T-cell (primary cell): ENCODE measurements at regions not wholly inside any gene's neighbourhood (a gene's known extent, or its start where the extent isn't known, plus 50 kb on each side); places are given as distances from the start of the nearest gene placed in this dataset.
"Not testable (repeated sequence)": the region's sequence is repeated elsewhere in the genome, so short reads cannot be mapped to it uniquely, and the experiment has no call there.

Source experiments
- ATAC-seq, 4 experiments: fragments of 200-7000 bp in 3 of 4; fragments of 150-1000 bp in 1 of 4; cut with Tn5 transposase; replicated peaks in 1 of 4; 1 replicate in 3 of 4; 2 replicates in 1 of 4; pipeline ENCODE4 v1.10.0; 2021; ENCODE audit warnings: moderate library complexity in 3 of 4, mild to moderate bottlenecking in 2 of 4, moderate number of reproducible peaks in 1 of 4
- CTCF ChIA-PET, 2 donors: fragments of 300-600 bp; sonication (Branson Sonifier 250); formaldehyde crosslinking; loops; one replicate each; lab custom pipeline; 2022; ENCODE audit warnings: antibody characterized with exemption in 2 of 2; lab: Charles Lee
- POLR2A ChIA-PET, 2 donors: fragments of 300-600 bp; sonication (Branson Sonifier 250); formaldehyde crosslinking; loops; one replicate each; lab custom pipeline; 2022; ENCODE audit warnings: antibody characterized with exemption in 2 of 2; lab: Charles Lee
- DNase-seq, 35 experiments: peaks; one replicate each; pipeline versions ENCODE4 v3.0.0 to v3.0.0-alpha.2; 2013 to 2023
- H3K27ac ChIP-seq: one replicate; pipeline ENCODE4 v1.5.1; 2013; ENCODE audit warnings: low read length
- H3K27me3 ChIP-seq, 2 experiments: replicated peaks in 1 of 2; 1 replicate in 1 of 2; 2 replicates in 1 of 2; pipeline versions ENCODE4 v1.6.1 to v1.7.0; 2013; ENCODE audit warnings: low read length in 1 of 2, mixed read lengths in 1 of 2; ENCODE audit not compliant: control insufficient read depth in 2 of 2, insufficient read depth in 2 of 2; ENCODE audit errors: extremely low read depth in 1 of 2
- H3K36me3 ChIP-seq, 2 donors: 1 replicate in 1 of 2; 2 replicates in 1 of 2; pipeline versions ENCODE4 v1.6.1 to v1.7.0; 2013; ENCODE audit warnings: low read length in 1 of 2; ENCODE audit not compliant: control insufficient read depth in 2 of 2, insufficient read depth in 1 of 2; ENCODE audit errors: extremely low read depth in 1 of 2
- H3K4me1 ChIP-seq, 2 experiments: 1 replicate in 1 of 2; 2 replicates in 1 of 2; pipeline versions ENCODE4 v1.6.1 to v1.7.0; 2013; ENCODE audit warnings: low read length in 2 of 2, mixed read lengths in 1 of 2; ENCODE audit not compliant: insufficient read depth in 2 of 2, control insufficient read depth in 1 of 2; ENCODE audit errors: extremely low read depth in 1 of 2
- H3K4me3 ChIP-seq, 2 donors: 1 replicate in 1 of 2; 2 replicates in 1 of 2; pipeline versions ENCODE4 v1.5.1 to v1.7.0; 2013; ENCODE audit warnings: mild to moderate bottlenecking in 2 of 2, low read length in 1 of 2, moderate library complexity in 1 of 2; ENCODE audit not compliant: control insufficient read depth in 1 of 2; ENCODE audit errors: extremely low read depth in 1 of 2
- H3K9me3 ChIP-seq: 2 replicates; pipeline ENCODE4 v1.7.0; 2013
- H3K27ac Mint-ChIP-seq, 2 donors: one replicate each; pipeline ENCODE4 v1.8.0; 2020 to 2021; ENCODE audit warnings: mild to moderate bottlenecking in 2 of 2, mixed read lengths in 2 of 2
- H3K27me3 Mint-ChIP-seq, 2 donors: one replicate each; pipeline ENCODE4 v1.8.0; 2021 to 2022; ENCODE audit warnings: mixed read lengths in 2 of 2
- H3K36me3 Mint-ChIP-seq: one replicate; pipeline ENCODE4 v1.8.0; 2021; ENCODE audit warnings: mixed read lengths
- H3K4me1 Mint-ChIP-seq, 3 donors: one replicate each; pipeline ENCODE4 v1.8.0; 2020 to 2022; ENCODE audit warnings: mixed read lengths in 3 of 3, mild to moderate bottlenecking in 1 of 3
- H3K4me3 Mint-ChIP-seq, 3 donors: one replicate each; pipeline ENCODE4 v1.8.0; 2020 to 2022; ENCODE audit warnings: mild to moderate bottlenecking in 3 of 3, mixed read lengths in 3 of 3, moderate library complexity in 3 of 3
- H3K9me3 Mint-ChIP-seq, 3 donors: one replicate each; pipeline ENCODE4 v1.8.0; 2020 to 2022; ENCODE audit warnings: mixed read lengths in 3 of 3
- WGBS: methylation state at CpG from one replicate; pipeline ENCODE4 v1.1.5; 2013; ENCODE audit warnings: missing lambda C conversion rate; ENCODE audit not compliant: insufficient coverage; 5-methylcytosine and 5-hydroxymethylcytosine counted together

- Mint-ChIP-seq H3K36me3 (no peaks in the 10 kb centered on the region), H3K4me1 (no peaks in the 10 kb centered on the region), H3K9me3 (peaks cover 0 to 3% (median 0%) of the 10 kb centered on the region in 3 donors), H3K4me3 (no peak overlapping the region), H3K27ac (no peak overlapping the region), H3K27me3 (peaks cover 0 to 3% of the 10 kb centered on the region in 2 donors)
- WGBS: 63% methylated on average over 1 of the region's 3 CpGs
- Histone ChIP-seq H3K27me3 (no peaks in the 10 kb centered on the region), H3K4me1 (no peaks in the 10 kb centered on the region), H3K9me3 (no peaks in the 10 kb centered on the region), H3K4me3 (no peak overlapping the region), H3K36me3 (no peaks in the 10 kb centered on the region), H3K27ac (no peak overlapping the region)
- DNase-seq: no peak
- ChIA-PET POLR2A (no interaction called here), CTCF (interaction anchor here in 1 of 2 donors (0.5 kb wide), 1 partner anchor 20 kb away, joined by 3 read pairs; no protein-coding TSS in a partner anchor)
- no peak for ATAC-seq
Observed at GRCh38 chr5:82723168-82723567, 354.0 kb downstream of the TMEM167A start.

DNA sequence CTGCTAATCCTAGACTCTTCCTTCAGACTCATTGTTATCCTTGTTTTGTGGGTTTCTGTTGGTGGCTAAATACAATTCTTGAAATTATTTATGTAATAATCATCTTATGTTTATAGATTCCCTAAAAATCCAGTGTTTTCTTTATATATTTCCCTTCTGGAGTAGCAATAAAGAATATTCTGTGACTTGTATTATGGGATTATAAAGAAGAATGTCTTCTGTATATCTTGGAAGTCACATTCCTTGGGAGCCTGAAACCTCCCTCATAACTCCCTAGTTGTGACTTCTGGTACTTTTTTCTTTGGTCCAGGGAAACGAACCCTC, 356.1 kb downstream of the TMEM167A start:
- WGBS: no CpG with 5 or more reads among the region's 1 CpG
- Mint-ChIP-seq H3K4me3 (no peak overlapping the region), H3K9me3 (no peaks in the 10 kb centered on the region), H3K36me3 (no peaks in the 10 kb centered on the region), H3K27me3 (peaks cover 0 to 3% of the 10 kb centered on the region in 2 donors), H3K4me1 (no peaks in the 10 kb centered on the region), H3K27ac (no peak overlapping the region)
- no peak for DNase-seq
- Histone ChIP-seq H3K27ac (no peak overlapping the region), H3K9me3 (no peaks in the 10 kb centered on the region), H3K36me3 (no peaks in the 10 kb centered on the region), H3K4me3 (no peak overlapping the region), H3K27me3 (no peaks in the 10 kb centered on the region), H3K4me1 (no peaks in the 10 kb centered on the region)
- ChIA-PET CTCF (no interaction called here), POLR2A (no interaction called here)
- no peak for ATAC-seq

DNA sequence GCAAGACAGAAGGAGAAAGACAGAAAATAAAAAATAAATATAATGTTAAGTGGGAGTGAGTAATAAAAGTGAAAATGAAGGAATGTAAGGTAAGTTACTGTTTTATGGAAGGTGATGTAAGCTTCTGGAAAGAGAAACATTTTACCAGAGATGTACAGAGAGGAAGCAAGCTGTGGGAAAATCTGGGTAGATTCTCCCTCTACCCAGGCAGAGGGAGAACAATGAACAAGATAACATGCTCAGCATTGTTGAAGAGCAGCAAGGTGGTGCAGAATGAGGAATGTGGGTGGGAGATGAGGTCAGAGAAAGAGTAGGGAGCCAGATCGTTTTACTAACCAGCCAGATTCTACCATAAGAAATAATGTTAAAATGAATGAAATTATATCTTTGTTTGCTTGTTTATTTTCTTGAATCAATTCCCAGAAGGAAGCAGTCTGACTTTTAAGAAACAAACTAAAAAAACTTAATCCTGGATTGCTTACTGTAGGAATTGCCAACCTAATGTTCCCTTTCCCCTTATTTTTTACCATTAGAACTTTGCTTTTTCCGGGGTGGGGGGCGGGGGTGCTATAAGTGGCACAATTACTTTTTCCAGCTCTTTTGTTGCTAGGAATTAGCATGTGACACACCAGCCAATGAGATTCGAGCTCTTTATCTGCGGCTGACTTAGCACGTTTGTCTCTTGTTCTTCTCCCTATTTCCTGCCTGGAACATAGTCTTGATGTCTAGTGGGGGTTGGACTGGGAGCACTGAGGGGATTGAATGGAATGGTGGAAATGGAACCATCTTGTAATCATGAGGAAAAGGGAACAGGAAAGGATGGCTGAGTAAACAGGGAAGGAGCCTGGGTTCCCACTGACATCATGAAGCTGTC, 356.7 kb downstream of the TMEM167A start:
- DNase-seq: no peak
- no peak for ATAC-seq
- H3K27me3 ChIP-seq: no peaks in the 10 kb centered on the region
- no peaks in the 10 kb centered on the region for H3K9me3 Mint-ChIP-seq
- POLR2A ChIA-PET: no interaction called here
- 80% methylated on average over 2 of the region's 6 CpGs for WGBS
- H3K27me3 Mint-ChIP-seq: peaks cover 0 to 3% of the 10 kb centered on the region in 2 donors
- no peak overlapping the region for H3K27ac ChIP-seq
- no peak overlapping the region for H3K4me3 Mint-ChIP-seq
- H3K27ac Mint-ChIP-seq: no peak overlapping the region
- no peaks in the 10 kb centered on the region for H3K4me1 ChIP-seq
- H3K9me3 ChIP-seq: no peaks in the 10 kb centered on the region
- H3K4me3 ChIP-seq: no peak overlapping the region
- CTCF ChIA-PET: no interaction called here
- H3K36me3 ChIP-seq: no peaks in the 10 kb centered on the region
- no peaks in the 10 kb centered on the region for H3K4me1 Mint-ChIP-seq
- no peaks in the 10 kb centered on the region for H3K36me3 Mint-ChIP-seq

- Mint-ChIP-seq H3K36me3 (no peaks in the 10 kb centered on the region), H3K27ac (no peak overlapping the region), H3K4me3 (no peak overlapping the region), H3K4me1 (no peaks in the 10 kb centered on the region), H3K27me3 (peaks cover 0 to 3% of the 10 kb centered on the region in 2 donors), H3K9me3 (no peaks in the 10 kb centered on the region)
- DNase-seq (no peak), ATAC-seq (no peak)
- Histone ChIP-seq H3K4me1 (no peaks in the 10 kb centered on the region), H3K9me3 (no peaks in the 10 kb centered on the region), H3K4me3 (no peak overlapping the region), H3K27ac (no peak overlapping the region), H3K36me3 (no peaks in the 10 kb centered on the region), H3K27me3 (no peaks in the 10 kb centered on the region)
- ChIA-PET POLR2A (no interaction called here), CTCF (no interaction called here)
- WGBS: no CpG with 5 or more reads among the region's 1 CpG
Observed at GRCh38 chr5:82719368-82719767, 357.8 kb downstream of the TMEM167A start.

GRCh38 chr5:82717738-82718137, 359.5 kb downstream of the TMEM167A start:
- H3K4me1 ChIP-seq: no peaks in the 10 kb centered on the region
- no peak overlapping the region for H3K27ac ChIP-seq
- H3K36me3 ChIP-seq: no peaks in the 10 kb centered on the region
- WGBS: 60% methylated on average over 2 of the region's 2 CpGs
- no peak overlapping the region for H3K4me3 ChIP-seq
- H3K36me3 Mint-ChIP-seq: no peaks in the 10 kb centered on the region
- no peaks in the 10 kb centered on the region for H3K4me1 Mint-ChIP-seq
- no peak overlapping the region for H3K4me3 Mint-ChIP-seq
- H3K9me3 ChIP-seq: no peaks in the 10 kb centered on the region
- ATAC-seq: no peak
- no peak overlapping the region for H3K27ac Mint-ChIP-seq
- DNase-seq: no peak
- no peaks in the 10 kb centered on the region for H3K27me3 ChIP-seq
- CTCF ChIA-PET: no interaction called here
- POLR2A ChIA-PET: no interaction called here
- no peaks in the 10 kb centered on the region for H3K9me3 Mint-ChIP-seq
- H3K27me3 Mint-ChIP-seq: peaks cover 0 to 3% of the 10 kb centered on the region in 2 donors

- POLR2A ChIA-PET, H3K4me3 ChIP-seq, H3K27me3 Mint-ChIP-seq, H3K27ac ChIP-seq, H3K36me3 Mint-ChIP-seq, H3K9me3 Mint-ChIP-seq, H3K27me3 ChIP-seq, CTCF ChIA-PET, H3K36me3 ChIP-seq, H3K4me1 ChIP-seq, ATAC-seq, DNase-seq, H3K4me1 Mint-ChIP-seq, H3K27ac Mint-ChIP-seq, H3K9me3 ChIP-seq, H3K4me3 Mint-ChIP-seq: not testable (repeated sequence)
- WGBS: 94% methylated on average over 19 of the region's 21 CpGs
Observed at GRCh38 chr5:82714732-82715131, 362.5 kb downstream of the TMEM167A start.
